HCT116 (cell line): ENCODE measurements at regions not wholly inside any gene's neighbourhood (a gene's known extent, or its start where the extent isn't known, plus 50 kb on each side); places are given as distances from the start of the nearest gene placed in this dataset.

Source experiments
- ATF3 ChIP-seq: IDR thresholded peaks from 2 replicates; pipeline ENCODE4 v1.6.1; 2012
- CEBPB ChIP-seq: IDR thresholded peaks from 2 replicates; pipeline ENCODE4 v1.6.1; 2012; ENCODE audit warnings: low read depth
- CTCF ChIP-seq, 3 experiments: fragments of 200-600 bp in 1 of 3; sonication (generic) in 1 of 3; IDR thresholded peaks in 2 of 3; conservative IDR thresholded peaks in 1 of 3; 2 replicates each; pipeline ENCODE4 v1.5.1; 2012 to 2017; ENCODE audit warnings: low read depth in 2 of 3, low read length in 2 of 3, antibody characterized with exemption in 1 of 3, borderline replicate concordance in 1 of 3, control low read depth in 1 of 3, mild to moderate bottlenecking in 1 of 3, mixed read lengths in 1 of 3, mixed run types in 1 of 3, moderate library complexity in 1 of 3; ENCODE audit not compliant: insufficient read depth in 1 of 3
- EGR1 ChIP-seq: IDR thresholded peaks from 2 replicates; pipeline ENCODE4 v1.6.1; 2012; ENCODE audit warnings: low read depth
- EZH2 ChIP-seq: fragments of 200-600 bp; sonication (generic); IDR thresholded peaks from 2 replicates; pipeline ENCODE4 v1.6.1; 2017; ENCODE audit warnings: antibody characterized with exemption, mixed run types
- EZH2phosphoT487 ChIP-seq: fragments of 200-600 bp; IDR thresholded peaks from 2 replicates; pipeline ENCODE4 v1.6.1; 2018; ENCODE audit warnings: antibody characterized with exemption, borderline replicate concordance
- MAX ChIP-seq: IDR thresholded peaks from 2 replicates; pipeline ENCODE4 v1.6.1; 2012
- POLR2A ChIP-seq: IDR thresholded peaks from 2 replicates; pipeline ENCODE4 v1.7.0; 2011; ENCODE audit warnings: borderline replicate concordance; ENCODE audit not compliant: insufficient read depth, insufficient read length; ENCODE audit errors: extremely low read depth
- POLR2AphosphoS5 ChIP-seq: IDR thresholded peaks from 2 replicates; pipeline ENCODE4 v1.6.1; 2011; ENCODE audit warnings: mild to moderate bottlenecking, low read depth, low read length, moderate library complexity
- REST ChIP-seq: IDR thresholded peaks from 2 replicates; pipeline ENCODE4 v1.6.1; 2012; ENCODE audit warnings: low read depth
- YY1 ChIP-seq: IDR thresholded peaks from 2 replicates; pipeline ENCODE4 v1.6.1; 2011; ENCODE audit warnings: low read length, low read depth, moderate library complexity, mild to moderate bottlenecking; ENCODE audit not compliant: insufficient replicate concordance; ENCODE audit errors: extremely low read depth
- ZFX ChIP-seq: fragments of 450-650 bp; IDR thresholded peaks from 2 replicates; pipeline ENCODE4 v1.6.1; 2017
- ZNF274 ChIP-seq: fragments of 200-500 bp; sonication (Bioruptor generic); IDR thresholded peaks from 2 replicates; pipeline ENCODE4 v1.6.1; 2014; ENCODE audit warnings: mild to moderate bottlenecking, low read depth, low read length, inconsistent platforms

GRCh38 chr12:66838366-66838765 lies 159.5 kb upstream of the GRIP1 start:
- TF ChIP-seq ATF3 (no peak), EZH2 (no peak), CTCF (IDR thresholded peaks at IDR 0.05 in 2 of 3, conservative IDR thresholded peaks at IDR 0.05 in 1 of 3; ENCODE audit: borderline replicate concordance in 1 of 3, insufficient read depth in 1 of 3, low read depth in 2 of 3, low read length in 2 of 3) (no peak), POLR2A (no peak), EZH2phosphoT487 (no peak), CEBPB (no peak), MAX (no peak), EGR1 (no peak), REST (no peak), ZFX (no peak), ZNF274 (no peak), POLR2AphosphoS5 (no peak), YY1 (no peak)
